ENCODE measurements at regions not wholly inside any gene's neighbourhood (a gene's known extent, or its start where the extent isn't known, plus 50 kb on each side); places are given as distances from the start of the nearest gene placed in this dataset.

- H3K27ac Mint-ChIP-seq (ENCODE audit: unreplicated experiment), result no peak overlapping the region
These were observed 1075.0 kb downstream of the DIAPH3 start for GRCh38 chr13:59088716-59089115.

DNA sequence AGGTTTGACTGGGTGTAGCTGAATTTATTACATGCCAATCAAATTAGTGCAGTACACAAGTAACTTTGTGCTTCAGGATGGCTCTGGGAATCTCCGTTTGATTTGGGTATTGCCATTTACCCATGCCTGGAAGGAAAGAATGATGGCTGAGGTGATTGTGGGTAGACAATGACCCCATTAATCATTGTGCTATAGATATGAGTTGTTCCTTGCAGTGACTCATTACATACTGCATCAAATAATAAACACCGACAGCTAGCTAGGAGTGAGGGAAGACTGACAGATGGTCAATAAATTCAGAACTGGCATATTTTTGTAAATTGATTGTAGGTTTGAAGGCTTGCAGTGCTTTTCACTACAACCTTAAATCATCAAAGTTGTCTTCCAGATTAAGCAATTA, 1069.5 kb downstream of the DIAPH3 start:
- Mint-ChIP-seq H3K4me3 (ENCODE audit: unreplicated experiment) (no peak overlapping the region), H3K27ac (ENCODE audit: unreplicated experiment) (no peak overlapping the region), H3K27me3 (ENCODE audit: low read depth) (no peaks in the 10 kb centered on the region), H3K9me3 (ENCODE audit: low read depth) (peaks cover 3% of the 10 kb centered on the region), H3K36me3 (ENCODE audit: low read depth) (no peaks in the 10 kb centered on the region), H3K4me1 (ENCODE audit: low read depth) (peaks cover 3% of the 10 kb centered on the region)
- TF ChIP-seq CTCF (IDR thresholded peaks at IDR 0.05), result no peak
- no peak for DNase-seq (ENCODE audit: low spot score)

More at GRCh38 chr13:59088716-59089115, 1075.0 kb downstream of the DIAPH3 start:
- TF ChIP-seq CTCF (IDR thresholded peaks at IDR 0.05), result no peak
- DNase-seq (ENCODE audit: low spot score), result no peak
- peaks cover 3% of the 10 kb centered on the region for H3K36me3 Mint-ChIP-seq (ENCODE audit: low read depth)
- no peaks in the 10 kb centered on the region for H3K27me3 Mint-ChIP-seq (ENCODE audit: low read depth)
- H3K4me1 Mint-ChIP-seq (ENCODE audit: low read depth), result peaks cover 20% of the 10 kb centered on the region
- H3K4me3 Mint-ChIP-seq (ENCODE audit: unreplicated experiment), result no peak overlapping the region
- H3K9me3 Mint-ChIP-seq (ENCODE audit: low read depth), result peaks cover 5% of the 10 kb centered on the region

- Mint-ChIP-seq H3K9me3 (ENCODE audit: low read depth) (peaks cover 3% of the 10 kb centered on the region), H3K27me3 (ENCODE audit: low read depth) (no peaks in the 10 kb centered on the region), H3K36me3 (ENCODE audit: low read depth) (no peaks in the 10 kb centered on the region), H3K4me3 (ENCODE audit: unreplicated experiment) (no peak overlapping the region), H3K27ac (ENCODE audit: unreplicated experiment) (peak overlapping the region; percentile 52), H3K4me1 (ENCODE audit: low read depth) (peaks cover 18% of the 10 kb centered on the region)
- no peak for DNase-seq (ENCODE audit: low spot score)
- TF ChIP-seq CTCF (IDR thresholded peaks at IDR 0.05), result no peak
These were observed 1064.3 kb downstream of the DIAPH3 start for GRCh38 chr13:59099182-59099974.

- no peak overlapping the region for H3K4me3 Mint-ChIP-seq (ENCODE audit: unreplicated experiment)
- no peaks in the 10 kb centered on the region for H3K36me3 Mint-ChIP-seq (ENCODE audit: low read depth)
- DNase-seq (ENCODE audit: low spot score), result no peak
- no peaks in the 10 kb centered on the region for H3K27me3 Mint-ChIP-seq (ENCODE audit: low read depth)
- TF ChIP-seq CTCF (IDR thresholded peaks at IDR 0.05), result no peak
- H3K27ac Mint-ChIP-seq (ENCODE audit: unreplicated experiment), result no peak overlapping the region
- H3K4me1 Mint-ChIP-seq (ENCODE audit: low read depth), result peaks cover 18% of the 10 kb centered on the region
- no peaks in the 10 kb centered on the region for H3K9me3 Mint-ChIP-seq (ENCODE audit: low read depth)
These were observed 1060.5 kb downstream of the DIAPH3 start for GRCh38 chr13:59103004-59103768.

DNA sequence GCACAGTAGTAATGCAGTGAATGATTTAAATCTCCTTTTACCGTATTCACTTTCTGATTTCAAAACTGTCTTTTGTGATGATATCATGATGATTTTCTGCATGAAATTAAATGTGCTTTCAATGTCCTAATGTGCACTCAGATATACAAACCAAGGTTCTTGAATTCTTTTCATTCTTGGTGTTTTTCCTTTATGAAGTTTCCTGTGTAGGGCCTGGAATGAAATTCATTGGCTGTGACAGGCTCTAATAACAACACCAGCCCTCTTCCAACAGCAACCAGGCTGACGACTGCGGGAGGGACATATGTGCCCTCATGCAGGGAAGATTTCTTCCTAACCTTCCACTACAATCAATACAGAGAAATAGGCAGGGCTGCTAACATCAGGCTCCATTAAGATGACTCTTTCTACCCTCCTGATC, 1052.0 kb downstream of the DIAPH3 start:
- DNase-seq (ENCODE audit: low spot score), result no peak
- H3K36me3 Mint-ChIP-seq (ENCODE audit: low read depth), result no peaks in the 10 kb centered on the region
- H3K4me3 Mint-ChIP-seq (ENCODE audit: unreplicated experiment), result peak overlapping the region; percentile 61

More for the DNA sequence above, 1052.0 kb downstream of the DIAPH3 start:
- Mint-ChIP-seq H3K9me3 (ENCODE audit: low read depth) (no peaks in the 10 kb centered on the region), H3K27ac (ENCODE audit: unreplicated experiment) (peak overlapping the region; percentile 83), H3K4me1 (ENCODE audit: low read depth) (peaks cover 22% of the 10 kb centered on the region), H3K27me3 (ENCODE audit: low read depth) (no peaks in the 10 kb centered on the region)
- TF ChIP-seq CTCF (IDR thresholded peaks at IDR 0.05), result no peak
